Activated CD8-positive, alpha-beta T cell treated with anti-CD3 and anti-CD28 coated beads for 36 hours (primary cell): ENCODE measurements at regions not wholly inside any gene's neighbourhood (a gene's known extent, or its start where the extent isn't known, plus 50 kb on each side); places are given as distances from the start of the nearest gene placed in this dataset.

Experiments used
- ATAC-seq: fragments of 200-7000 bp; cut with Tn5 transposase; one replicate; pipeline ENCODE4 v1.10.0; 2021; ENCODE audit warnings: mild to moderate bottlenecking, moderate library complexity
- CTCF ChIA-PET: fragments of 350-600 bp; sonication (Branson Sonifier 250); formaldehyde crosslinking; loops from one replicate; lab custom pipeline; 2021; ENCODE audit warnings: antibody characterized with exemption; lab: Charles Lee
- POLR2A ChIA-PET: fragments of 350-600 bp; sonication (Branson Sonifier 250); formaldehyde crosslinking; loops from one replicate; lab custom pipeline; 2021; ENCODE audit warnings: antibody characterized with exemption; lab: Charles Lee
- DNase-seq: peaks from one replicate; pipeline ENCODE4 v3.0.0-alpha.2; 2020
- H3K27ac Mint-ChIP-seq: one replicate; pipeline ENCODE4 v1.8.0; 2021; ENCODE audit warnings: mild to moderate bottlenecking, mixed read lengths
- H3K27me3 Mint-ChIP-seq: one replicate; pipeline ENCODE4 v1.8.0; 2021; ENCODE audit warnings: mixed read lengths
- H3K36me3 Mint-ChIP-seq: one replicate; pipeline ENCODE4 v1.8.0; 2021; ENCODE audit warnings: low read depth, mixed read lengths
- H3K4me1 Mint-ChIP-seq: one replicate; pipeline ENCODE4 v1.8.0; 2021; ENCODE audit warnings: low read depth, mixed read lengths
- H3K4me3 Mint-ChIP-seq: one replicate; pipeline ENCODE4 v1.8.0; 2021; ENCODE audit warnings: mild to moderate bottlenecking, moderate library complexity, mixed read lengths
- H3K9me3 Mint-ChIP-seq: one replicate; pipeline ENCODE4 v1.8.0; 2021; ENCODE audit warnings: mixed read lengths
- CTCF ChIP-seq: fragments of 200-600 bp; IDR thresholded peaks from one replicate; pipeline ENCODE4 v1.8.0; 2022; ENCODE audit warnings: antibody characterized with exemption, mild to moderate bottlenecking
- intact Hi-C: fragments of 100-400 bp; cut with micrococcal nuclease; formaldehyde crosslinking; loops from one replicate; pipeline ENCODE4 v1.10.0; 2022

GRCh38 chr12:43210485-43211192 is 341.4 kb downstream of the ADAMTS20 start:
- intact Hi-C loops = no loop called here
- no peaks in the 10 kb centered on the region for H3K36me3 Mint-ChIP-seq
- POLR2A ChIA-PET = no interaction called here
- CTCF ChIA-PET = no interaction called here
- no peaks in the 10 kb centered on the region for H3K4me1 Mint-ChIP-seq
- ATAC-seq (no peak), DNase-seq (no peak)
- H3K27ac Mint-ChIP-seq = no peak overlapping the region
- H3K27me3 Mint-ChIP-seq = no peaks in the 10 kb centered on the region
- TF ChIP-seq CTCF = no peak
- H3K9me3 Mint-ChIP-seq = no peaks in the 10 kb centered on the region
- H3K4me3 Mint-ChIP-seq = no peak overlapping the region

DNA sequence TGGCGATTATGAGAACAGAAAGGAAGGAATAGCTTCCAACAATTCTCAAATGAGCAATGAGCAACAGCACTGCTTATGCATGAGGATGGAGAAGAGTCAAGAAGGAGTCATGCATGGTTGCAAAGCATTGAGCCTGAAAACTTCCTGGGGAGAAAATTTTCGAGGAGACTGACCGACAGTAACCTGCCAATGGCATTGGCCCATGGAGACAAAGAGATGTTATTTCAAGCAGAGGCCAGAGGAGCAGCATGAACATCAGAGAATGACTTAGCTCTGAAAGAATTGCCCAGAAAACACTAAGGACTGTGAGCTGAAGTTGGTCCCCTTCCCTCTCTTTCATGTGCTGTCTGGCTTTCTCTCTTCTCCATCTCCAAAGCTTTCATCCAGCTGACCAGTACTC is 343.4 kb downstream of the ADAMTS20 start:
- no peak for DNase-seq
- ATAC-seq = no peak
- Mint-ChIP-seq H3K27me3 (no peaks in the 10 kb centered on the region), H3K4me3 (no peak overlapping the region), H3K27ac (no peak overlapping the region), H3K36me3 (no peaks in the 10 kb centered on the region), H3K4me1 (no peaks in the 10 kb centered on the region), H3K9me3 (no peaks in the 10 kb centered on the region)
- TF ChIP-seq CTCF = no peak
- POLR2A ChIA-PET = no interaction called here
- CTCF ChIA-PET = no interaction called here
- intact Hi-C loops = no loop called here

GRCh38 chr12:43208221-43208620 is 343.8 kb downstream of the ADAMTS20 start:
- no peaks in the 10 kb centered on the region for H3K27me3 Mint-ChIP-seq
- ChIA-PET CTCF (no interaction called here), POLR2A (no interaction called here)
- H3K27ac Mint-ChIP-seq = no peak overlapping the region
- no peaks in the 10 kb centered on the region for H3K36me3 Mint-ChIP-seq
- H3K4me1 Mint-ChIP-seq = no peaks in the 10 kb centered on the region
- DNase-seq (no peak), ATAC-seq (no peak)
- intact Hi-C loops = no loop called here
- H3K4me3 Mint-ChIP-seq = no peak overlapping the region
- TF ChIP-seq CTCF = no peak
- no peaks in the 10 kb centered on the region for H3K9me3 Mint-ChIP-seq

DNA sequence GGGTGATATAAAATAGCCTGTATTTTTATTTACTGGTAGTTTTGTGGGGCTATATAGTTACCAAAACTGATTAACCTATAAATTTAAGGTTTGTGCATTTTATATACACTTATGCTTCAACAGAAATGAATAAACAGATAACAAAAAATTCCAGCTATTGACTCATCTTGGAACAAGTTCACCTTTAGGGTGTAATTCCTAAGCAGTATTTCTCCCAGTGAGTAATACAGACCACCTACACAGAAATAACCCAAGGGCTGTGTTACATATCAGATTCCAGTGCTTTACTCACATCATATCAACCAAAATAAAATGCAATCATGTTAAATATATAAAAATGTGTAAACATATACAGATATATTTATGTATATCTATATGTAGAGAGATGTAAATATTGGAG is 345.6 kb downstream of the ADAMTS20 start:
- no peaks in the 10 kb centered on the region for H3K9me3 Mint-ChIP-seq
- DNase-seq (no peak), ATAC-seq (no peak)
- CTCF ChIA-PET = no interaction called here
- H3K27me3 Mint-ChIP-seq = no peaks in the 10 kb centered on the region
- no peak overlapping the region for H3K27ac Mint-ChIP-seq
- intact Hi-C loops = no loop called here
- H3K36me3 Mint-ChIP-seq = no peaks in the 10 kb centered on the region
- no peak for TF ChIP-seq CTCF
- H3K4me1 Mint-ChIP-seq = no peaks in the 10 kb centered on the region
- POLR2A ChIA-PET = no interaction called here
- no peak overlapping the region for H3K4me3 Mint-ChIP-seq

DNA sequence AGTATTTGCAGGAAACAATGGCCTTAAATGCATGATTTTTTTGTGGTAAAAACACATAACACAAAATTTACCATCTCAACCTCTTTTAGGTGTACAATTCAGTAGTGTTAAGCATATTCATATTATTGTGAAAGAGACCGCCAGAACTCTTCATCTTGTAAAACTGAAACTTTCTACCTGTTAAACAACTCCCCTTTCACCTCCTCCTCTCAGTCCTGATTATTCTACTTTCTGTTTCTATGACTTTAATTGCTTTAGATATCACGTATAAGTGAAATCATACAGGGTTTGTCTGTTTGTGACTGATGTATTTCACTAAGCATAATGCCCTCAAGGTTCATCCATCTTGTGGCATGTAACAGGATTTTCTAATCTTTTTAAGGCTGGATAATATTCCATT is 353.4 kb downstream of the ADAMTS20 start:
- no peak for ATAC-seq
- Mint-ChIP-seq H3K4me3 (no peak overlapping the region), H3K27ac (no peak overlapping the region), H3K27me3 (no peaks in the 10 kb centered on the region), H3K36me3 (no peaks in the 10 kb centered on the region), H3K4me1 (no peaks in the 10 kb centered on the region), H3K9me3 (no peaks in the 10 kb centered on the region)
- ChIA-PET CTCF (no interaction called here), POLR2A (no interaction called here)
- no peak for DNase-seq
- TF ChIP-seq CTCF = no peak
- intact Hi-C loops = no loop called here
